ENCODE measurements at regions not wholly inside any gene's neighbourhood (a gene's known extent, or its start where the extent isn't known, plus 50 kb on each side); places are given as distances from the start of the nearest gene placed in this dataset.

DNA sequence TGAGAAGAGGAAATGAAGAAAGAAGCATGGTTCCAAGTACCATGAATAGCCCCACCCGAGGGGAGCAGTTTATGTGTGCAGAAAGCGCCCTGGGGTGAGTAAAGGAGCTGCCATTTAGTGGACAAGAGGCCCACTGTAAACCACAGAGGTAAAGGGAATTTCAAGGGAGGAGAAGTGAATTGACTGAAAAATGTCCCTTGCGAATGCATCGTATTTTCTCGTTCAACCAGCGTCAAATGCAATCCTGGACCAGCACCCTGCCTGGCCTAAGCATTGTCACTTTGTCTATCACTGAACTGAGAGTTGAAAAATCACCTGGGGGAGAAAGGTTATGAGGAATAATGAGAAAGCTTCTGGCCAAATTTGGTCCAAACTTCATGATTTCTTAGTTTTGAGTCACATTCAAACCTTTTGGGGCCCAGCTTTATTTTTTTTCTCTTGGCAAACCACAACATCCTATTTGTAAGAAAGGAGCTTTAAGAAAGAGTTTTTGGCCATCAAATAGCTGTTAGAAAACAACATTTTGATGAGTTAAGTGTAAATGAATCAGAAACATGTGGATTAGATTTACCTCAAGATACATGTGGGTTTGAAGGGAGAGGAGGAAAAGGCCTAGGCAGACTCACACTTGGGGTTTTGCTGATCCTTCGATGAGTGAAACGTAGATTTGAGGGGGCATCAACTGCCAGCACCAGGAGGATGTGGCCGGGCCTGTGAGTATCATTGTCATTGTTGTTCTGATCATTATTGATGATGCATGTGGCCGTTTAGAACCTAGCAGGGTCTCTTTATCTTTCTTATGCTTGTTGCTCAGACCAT, 214.0 kb downstream of the CLIC5 start:
- Histone ChIP-seq H2BK120ac (ENCODE audit: low read depth, low read length) (no peak overlapping the region), H3K4me3 (ENCODE audit: insufficient read depth, low read depth, low read length) (no peak overlapping the region), H3K9ac (ENCODE audit: low read depth, low read length) (no peak overlapping the region), H3K4me1 (ENCODE audit: control insufficient read depth, insufficient read depth, low read length) (no peaks in the 10 kb centered on the region), H3K4me2 (ENCODE audit: low read depth, low read length) (no peak overlapping the region), H4K20me1 (ENCODE audit: insufficient read depth, low read length) (no peaks in the 10 kb centered on the region), H2BK15ac (ENCODE audit: low read depth, low read length) (no peak overlapping the region), H3K14ac (replicated peaks; ENCODE audit: low read depth, low read length) (no peak overlapping the region), H2AFZ (replicated peaks; ENCODE audit: low read length, poor library complexity) (no peak overlapping the region), H3K9me3 (ENCODE audit: control insufficient read depth, insufficient read depth, low read length) (no peaks in the 10 kb centered on the region), H3K9me1 (ENCODE audit: insufficient read depth, low read length) (no peaks in the 10 kb centered on the region; the same call in 1 of the 2 replicates), H4K5ac (ENCODE audit: low read depth, low read length) (no peak overlapping the region), H3K4ac (ENCODE audit: low read depth, low read length) (no peak overlapping the region), H4K8ac (ENCODE audit: low read depth in 2 of 2, low read length in 2 of 2) (no peak overlapping the region), H2BK20ac (ENCODE audit: low read depth, low read length) (no peak overlapping the region), H3K36me3 (ENCODE audit: control insufficient read depth, insufficient read depth, low read length) (no peaks in the 10 kb centered on the region), H2AK5ac (ENCODE audit: low read depth, low read length) (no peak overlapping the region), H3K27ac (ENCODE audit: insufficient read depth, low read length) (no peak overlapping the region), H2AK9ac (replicated peaks; ENCODE audit: low read depth, low read length, poor library complexity) (no peak overlapping the region), H3K56ac (ENCODE audit: extremely low read depth, insufficient read depth, low read length) (no peak overlapping the region), H3K79me1 (ENCODE audit: low read depth in 1 of 2, low read length in 2 of 2) (no peaks in the 10 kb centered on the region), H3K23ac (ENCODE audit: low read depth, low read length) (no peak overlapping the region), H4K91ac (ENCODE audit: insufficient read depth, low read depth, low read length) (no peak overlapping the region), H3K27me3 (ENCODE audit: control insufficient read depth, insufficient read depth, low read length) (peaks cover 19% of the 10 kb centered on the region), H2BK5ac (ENCODE audit: low read depth, low read length, poor library complexity, severe bottlenecking) (no peak overlapping the region), H3K18ac (ENCODE audit: low read depth, low read length) (no peak overlapping the region)
- intact Hi-C loops (cut with micrococcal nuclease) (no loop called here), dilution Hi-C loops (cut with HindIII; ENCODE audit: low sequenced_read_pairs, unreplicated experiment) (no loop called here), in situ Hi-C loops (cut with MboI; ENCODE audit: low sequenced_read_pairs) (no loop called here)
- TF ChIP-seq, protein P1, sequence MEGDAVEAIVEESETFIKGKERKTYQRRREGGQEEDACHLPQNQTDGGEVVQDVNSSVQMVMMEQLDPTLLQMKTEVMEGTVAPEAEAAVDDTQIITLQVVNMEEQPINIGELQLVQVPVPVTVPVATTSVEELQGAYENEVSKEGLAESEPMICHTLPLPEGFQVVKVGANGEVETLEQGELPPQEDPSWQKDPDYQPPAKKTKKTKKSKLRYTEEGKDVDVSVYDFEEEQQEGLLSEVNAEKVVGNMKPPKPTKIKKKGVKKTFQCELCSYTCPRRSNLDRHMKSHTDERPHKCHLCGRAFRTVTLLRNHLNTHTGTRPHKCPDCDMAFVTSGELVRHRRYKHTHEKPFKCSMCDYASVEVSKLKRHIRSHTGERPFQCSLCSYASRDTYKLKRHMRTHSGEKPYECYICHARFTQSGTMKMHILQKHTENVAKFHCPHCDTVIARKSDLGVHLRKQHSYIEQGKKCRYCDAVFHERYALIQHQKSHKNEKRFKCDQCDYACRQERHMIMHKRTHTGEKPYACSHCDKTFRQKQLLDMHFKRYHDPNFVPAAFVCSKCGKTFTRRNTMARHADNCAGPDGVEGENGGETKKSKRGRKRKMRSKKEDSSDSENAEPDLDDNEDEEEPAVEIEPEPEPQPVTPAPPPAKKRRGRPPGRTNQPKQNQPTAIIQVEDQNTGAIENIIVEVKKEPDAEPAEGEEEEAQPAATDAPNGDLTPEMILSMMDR (conservative IDR thresholded peaks at IDR 0.05; ENCODE audit: low read depth, low read length), result no peak
- TF ChIP-seq RAD21 (IDR thresholded peaks at IDR 0.05; ENCODE audit: low read length) (no peak), SMC3 (IDR thresholded peaks at IDR 0.05; ENCODE audit: low read depth, low read length) (no peak), RFX5 (IDR thresholded peaks at IDR 0.05; ENCODE audit: low read depth, low read length) (no peak), POLR2A (IDR thresholded peaks at IDR 0.05; ENCODE audit: low read depth, low read length) (no peak), CEBPB (IDR thresholded peaks at IDR 0.05; ENCODE audit: low read depth, low read length) (no peak), RCOR1 (IDR thresholded peaks at IDR 0.05; ENCODE audit: insufficient replicate concordance, low read length) (no peak), NFE2L2 (IDR thresholded peaks at IDR 0.05; ENCODE audit: low read depth, low read length) (no peak), FOS (IDR thresholded peaks at IDR 0.05; ENCODE audit: low read depth, low read length) (no peak), CHD1 (IDR thresholded peaks at IDR 0.05; ENCODE audit: low read depth, low read length) (no peak), BHLHE40 (IDR thresholded peaks at IDR 0.05; ENCODE audit: low read depth, low read length) (no peak), MXI1 (IDR thresholded peaks at IDR 0.05; ENCODE audit: borderline replicate concordance, low read depth, low read length) (no peak), MAFK (IDR thresholded peaks at IDR 0.05; ENCODE audit: low read depth, low read length) (no peak), MAZ (IDR thresholded peaks at IDR 0.05; ENCODE audit: borderline replicate concordance, low read depth, low read length) (no peak)
- TF ChIP-seq, protein P2, sequence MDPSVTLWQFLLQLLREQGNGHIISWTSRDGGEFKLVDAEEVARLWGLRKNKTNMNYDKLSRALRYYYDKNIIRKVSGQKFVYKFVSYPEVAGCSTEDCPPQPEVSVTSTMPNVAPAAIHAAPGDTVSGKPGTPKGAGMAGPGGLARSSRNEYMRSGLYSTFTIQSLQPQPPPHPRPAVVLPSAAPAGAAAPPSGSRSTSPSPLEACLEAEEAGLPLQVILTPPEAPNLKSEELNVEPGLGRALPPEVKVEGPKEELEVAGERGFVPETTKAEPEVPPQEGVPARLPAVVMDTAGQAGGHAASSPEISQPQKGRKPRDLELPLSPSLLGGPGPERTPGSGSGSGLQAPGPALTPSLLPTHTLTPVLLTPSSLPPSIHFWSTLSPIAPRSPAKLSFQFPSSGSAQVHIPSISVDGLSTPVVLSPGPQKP (IDR thresholded peaks at IDR 0.05; ENCODE audit: borderline replicate concordance, low read depth, low read length), result no peak
- TF ChIP-seq, protein P3, sequence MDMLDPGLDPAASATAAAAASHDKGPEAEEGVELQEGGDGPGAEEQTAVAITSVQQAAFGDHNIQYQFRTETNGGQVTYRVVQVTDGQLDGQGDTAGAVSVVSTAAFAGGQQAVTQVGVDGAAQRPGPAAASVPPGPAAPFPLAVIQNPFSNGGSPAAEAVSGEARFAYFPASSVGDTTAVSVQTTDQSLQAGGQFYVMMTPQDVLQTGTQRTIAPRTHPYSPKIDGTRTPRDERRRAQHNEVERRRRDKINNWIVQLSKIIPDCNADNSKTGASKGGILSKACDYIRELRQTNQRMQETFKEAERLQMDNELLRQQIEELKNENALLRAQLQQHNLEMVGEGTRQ (IDR thresholded peaks at IDR 0.05; ENCODE audit: low read depth, low read length), result no peak
- DNase-seq, result no peak
- CTCF ChIA-PET, result no interaction called here
- 27% methylated on average over 2 of the region's 10 CpGs; no CpG with 5 or more reads in 1 of the 2 experiments for WGBS, 2 experiments (ENCODE audit: extremely low coverage in 2 of 2, insufficient read length in 1 of 2)
- no peak for ATAC-seq (ENCODE audit: low read depth)
- POLR2A ChIA-PET (ENCODE audit: unreplicated experiment), result no interaction called here
- BruUV-seq (replicated peaks), result no TSS peak
